HG02970 (cell line): ENCODE measurements at regions not wholly inside any gene's neighbourhood (a gene's known extent, or its start where the extent isn't known, plus 50 kb on each side); places are given as distances from the start of the nearest gene placed in this dataset.

Source experiments
- ATAC-seq: cut with Tn5 transposase; IDR thresholded peaks from one replicate; pipeline ENCODE4 v1.9.1; 2021; ENCODE audit warnings: mild to moderate bottlenecking, moderate library complexity, moderate number of reproducible peaks; ENCODE audit not compliant: unreplicated experiment, low FRiP score

DNA sequence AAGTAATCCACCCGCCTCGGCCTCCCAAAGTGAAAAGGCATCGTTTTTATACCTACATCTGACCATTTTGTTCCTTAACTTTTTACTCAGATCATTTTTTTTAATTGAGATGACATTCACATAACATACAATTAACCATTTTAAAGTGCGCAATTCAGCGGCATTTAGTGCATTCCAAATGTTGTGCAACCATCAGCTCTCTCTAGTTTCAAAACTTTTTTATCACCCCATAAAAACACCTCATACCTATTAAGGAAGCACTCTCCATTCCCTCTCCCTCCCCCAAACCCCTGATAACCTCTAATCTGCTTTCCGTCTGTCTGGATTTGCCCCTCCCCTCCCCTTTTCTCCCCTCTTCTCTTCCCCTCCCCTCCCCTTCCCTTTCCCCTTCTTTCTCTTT lies 310.1 kb downstream of the UACA start:
- ATAC-seq: no peak

DNA sequence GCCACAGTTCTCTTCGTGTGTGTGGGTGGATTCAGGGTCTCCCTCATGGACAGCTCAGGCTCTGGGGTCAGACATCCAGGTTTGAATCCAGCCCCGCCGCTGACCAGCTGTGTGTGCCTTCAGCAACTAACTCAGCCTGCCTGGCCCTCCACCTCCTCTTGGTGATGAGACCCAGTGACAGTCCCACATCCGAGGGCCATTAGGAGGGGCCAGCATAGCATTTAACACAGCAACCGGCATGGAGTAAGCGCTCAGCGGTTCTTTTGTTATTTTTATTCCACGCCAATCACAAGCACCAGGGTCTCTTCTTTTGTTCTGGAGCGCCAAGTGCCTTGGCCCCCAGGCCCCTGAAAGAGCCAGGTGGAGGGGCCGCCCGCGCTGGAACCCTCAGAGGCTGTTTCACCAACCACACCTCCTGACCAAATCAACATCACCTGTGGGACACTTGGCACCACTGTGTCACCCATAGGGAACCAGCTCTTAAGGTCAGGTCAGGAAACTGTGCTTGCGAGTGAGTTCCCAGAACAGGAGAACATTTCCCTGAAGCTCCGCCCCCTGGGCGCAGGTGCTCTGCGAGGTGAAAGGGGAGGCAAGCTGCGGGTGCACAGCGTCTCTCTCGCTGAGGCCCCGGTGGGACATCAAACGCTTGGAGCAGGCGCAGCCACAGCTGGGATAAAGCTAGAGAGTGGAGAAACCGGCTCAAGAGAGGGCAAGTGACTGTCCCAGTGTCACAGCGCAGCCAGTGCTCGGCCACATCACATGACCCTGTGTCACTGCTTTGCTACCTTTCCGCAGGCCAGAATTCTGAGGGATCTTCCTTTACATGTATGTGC lies 311.3 kb downstream of the UACA start:
- no peak for ATAC-seq

DNA sequence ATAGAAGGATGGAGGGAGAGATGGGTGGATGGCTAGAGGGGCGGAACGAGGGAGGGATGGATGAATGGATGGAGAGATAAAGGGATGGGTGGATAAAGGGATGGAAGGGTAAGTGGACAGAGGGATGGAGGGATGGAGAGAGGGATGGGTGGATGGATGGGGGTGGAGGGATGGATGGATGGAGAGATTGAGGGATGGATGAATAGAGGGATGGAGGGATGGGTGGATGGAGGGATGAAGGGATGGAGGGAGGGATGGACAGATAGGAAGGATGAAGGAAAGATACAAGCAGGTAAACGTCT lies 313.3 kb downstream of the UACA start:
- no peak for ATAC-seq

DNA sequence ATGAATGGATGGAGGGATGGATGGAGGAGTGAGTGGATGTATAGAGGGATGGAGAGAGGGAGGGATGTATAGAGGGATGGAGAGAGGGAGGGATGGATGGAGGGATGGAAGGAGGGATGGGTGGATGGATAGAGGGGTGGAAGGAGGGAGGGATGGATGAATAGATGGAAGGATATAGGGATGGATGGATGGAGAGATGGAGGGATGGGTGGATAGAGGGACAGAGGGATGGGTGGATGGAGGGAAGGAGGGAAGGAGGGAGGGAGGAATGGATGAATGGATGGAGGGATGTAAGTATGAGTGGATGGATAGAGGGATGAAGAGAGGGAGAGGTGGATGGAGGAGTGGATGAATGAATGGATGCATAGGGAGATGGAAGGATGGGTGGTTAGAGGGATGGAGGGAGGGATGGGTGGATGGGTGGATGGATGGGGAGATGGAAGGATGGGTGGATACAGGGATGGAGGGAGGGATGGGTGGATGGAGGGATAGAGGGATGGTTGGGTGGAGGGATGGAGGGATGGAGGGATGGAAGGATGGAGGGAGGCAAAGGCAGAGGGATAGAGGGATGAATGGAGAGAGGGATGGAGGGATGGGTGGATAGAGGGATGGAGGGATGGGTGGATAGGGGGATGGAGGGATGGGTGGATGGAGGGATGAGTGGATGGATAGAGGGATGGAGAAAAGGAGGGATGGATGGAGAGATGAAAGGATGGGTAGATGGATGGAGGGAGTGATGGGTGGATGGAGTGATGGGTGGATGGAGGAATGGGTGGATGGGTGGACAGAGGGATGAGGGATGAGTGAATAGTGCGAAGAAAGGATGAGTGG lies 313.8 kb downstream of the UACA start:
- ATAC-seq: no peak

DNA sequence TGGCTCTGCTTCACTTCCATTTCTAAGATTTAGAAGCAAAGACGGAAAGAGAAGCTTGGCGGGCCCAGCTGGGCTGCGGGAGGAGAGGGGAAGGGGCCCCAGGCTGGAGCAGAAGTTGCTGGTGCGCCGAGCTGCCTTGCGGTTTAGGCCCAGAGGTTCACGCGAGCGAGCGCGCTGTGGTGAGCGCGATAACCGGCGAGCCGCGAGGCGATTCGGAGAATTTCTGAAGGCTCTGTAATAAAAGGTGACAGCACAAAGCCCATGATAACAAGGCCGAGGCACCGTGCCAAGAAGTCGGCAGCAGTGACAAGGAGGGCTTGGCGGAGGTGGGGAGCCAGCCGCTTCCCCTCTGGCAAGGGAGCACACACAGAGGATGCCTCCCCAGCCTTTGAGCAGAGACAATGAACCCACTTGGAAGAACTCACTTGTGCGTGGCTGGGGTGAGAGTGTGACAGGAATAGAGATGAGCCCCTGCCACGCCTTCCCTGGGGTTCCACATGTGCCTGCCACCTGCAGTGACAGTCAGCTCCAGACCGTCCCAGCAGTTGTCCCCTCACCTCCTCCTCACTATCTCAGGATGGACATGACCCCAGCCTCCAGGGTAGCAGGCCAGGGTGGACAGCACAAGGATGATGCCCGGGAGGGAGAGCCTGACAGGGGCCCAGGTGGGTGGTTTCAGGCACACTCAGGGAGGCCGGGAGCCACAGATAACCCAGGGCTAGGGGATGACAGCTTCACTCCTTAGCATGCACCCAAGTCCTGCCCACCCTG lies 315.2 kb downstream of the UACA start:
- no peak for ATAC-seq

DNA sequence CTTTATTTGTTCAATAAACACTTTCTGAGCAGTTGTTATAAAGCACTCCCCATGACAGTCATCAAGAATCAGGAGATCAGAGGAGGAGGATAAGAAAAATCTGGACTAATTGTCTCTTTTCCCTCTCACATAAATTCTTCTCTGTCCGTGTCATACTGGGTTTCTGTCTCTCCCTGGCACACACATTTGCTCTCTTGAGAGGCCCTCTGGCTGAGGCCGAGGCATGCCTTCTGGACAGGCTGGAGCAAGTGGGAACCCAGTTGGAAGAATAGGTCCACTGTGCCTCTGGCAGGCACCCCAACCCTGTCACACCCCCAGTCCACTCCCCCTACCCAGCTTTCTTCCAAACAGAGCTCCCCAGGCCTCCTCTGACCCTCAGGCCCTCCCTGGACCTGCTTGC lies 315.8 kb downstream of the UACA start:
- no peak for ATAC-seq

DNA sequence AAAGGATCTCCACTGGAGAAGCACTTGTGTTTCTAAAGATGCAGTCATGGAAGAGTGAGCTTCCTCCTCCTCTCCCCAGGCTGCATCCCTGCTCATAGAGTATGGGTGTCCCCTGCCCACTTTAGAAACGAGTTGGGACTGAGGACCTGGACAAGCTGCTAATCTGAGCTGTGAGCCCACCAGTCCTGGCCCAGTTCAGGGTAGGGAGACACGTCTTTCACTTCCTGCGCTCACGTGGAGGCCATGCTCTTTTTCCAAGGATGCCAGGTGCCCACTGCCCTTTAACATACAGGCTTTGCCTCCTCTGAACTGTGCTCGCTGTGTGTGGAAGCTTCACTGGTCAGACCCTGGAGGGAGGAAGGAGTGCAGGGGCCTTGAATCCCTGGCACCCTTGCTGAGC lies 316.3 kb downstream of the UACA start:
- ATAC-seq: no peak

DNA sequence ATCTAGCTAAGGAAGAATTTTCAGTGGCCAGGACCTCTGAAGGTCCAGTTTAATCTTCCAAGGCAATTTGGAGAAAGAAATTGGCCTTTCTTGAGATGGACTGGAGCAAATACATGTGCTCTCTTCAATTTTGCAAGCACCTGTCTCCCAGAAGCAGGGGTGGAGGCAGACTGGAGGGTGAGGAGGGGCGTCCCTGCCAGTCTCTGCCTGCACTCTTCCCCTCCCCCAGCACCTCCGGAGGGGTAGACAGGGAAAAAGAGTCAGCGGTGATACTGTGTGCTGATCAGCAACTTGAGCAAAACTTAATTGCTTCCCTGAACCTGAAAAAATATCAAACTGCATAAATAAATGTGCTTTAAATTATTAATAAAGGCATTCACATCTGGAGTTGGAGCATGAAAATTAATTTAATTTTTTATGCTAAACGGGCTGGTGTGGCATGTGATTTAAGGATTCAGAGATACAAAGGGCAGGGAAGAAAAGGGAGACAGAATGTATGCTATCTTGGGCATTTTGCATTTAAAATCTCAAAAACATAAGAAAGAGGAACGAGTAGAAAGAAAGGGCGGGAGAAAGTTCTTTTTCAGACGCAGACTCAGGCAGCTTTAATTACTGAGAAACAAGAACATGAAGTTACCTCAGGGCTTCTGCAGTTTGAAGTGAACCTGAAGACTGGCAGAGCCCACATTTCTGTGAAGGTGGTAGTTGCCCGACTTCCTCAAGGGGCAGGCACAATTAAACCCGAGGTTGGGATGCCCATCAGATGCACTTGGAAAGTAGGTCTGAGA lies 319.7 kb downstream of the UACA start:
- no peak for ATAC-seq

DNA sequence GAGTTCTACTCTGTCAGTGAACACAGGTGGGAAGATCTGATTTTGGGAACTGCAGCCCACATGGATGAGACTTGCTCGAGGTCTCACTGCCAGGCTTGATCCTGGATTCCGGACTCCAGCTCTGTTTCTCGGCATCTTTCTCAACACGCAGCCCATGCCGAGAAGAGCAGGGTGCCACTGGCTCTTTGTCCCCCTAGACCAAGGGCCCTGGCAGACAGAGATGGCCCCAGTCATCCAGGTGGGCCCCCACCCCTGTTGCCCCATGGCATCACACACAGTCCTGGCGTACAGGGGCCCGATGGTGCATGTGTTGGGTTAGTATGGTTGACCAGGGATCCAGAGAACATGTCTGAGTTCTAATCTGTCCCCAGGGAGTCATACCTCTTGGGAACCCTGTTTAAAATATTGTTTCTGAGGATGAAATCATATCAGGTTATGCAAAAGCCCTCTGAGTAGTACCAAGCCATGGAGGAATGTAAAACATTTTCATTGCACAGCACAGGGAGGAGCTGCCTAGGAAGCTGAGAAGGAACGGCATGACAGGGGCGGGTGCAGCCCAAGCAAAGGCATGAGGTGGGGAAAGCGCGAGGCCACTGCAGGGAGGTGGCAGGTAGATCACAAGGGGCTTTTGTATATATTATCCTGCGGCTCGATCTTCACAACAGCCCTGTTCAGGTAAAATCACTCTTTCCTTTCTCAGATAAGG lies 320.6 kb downstream of the UACA start:
- no peak for ATAC-seq

DNA sequence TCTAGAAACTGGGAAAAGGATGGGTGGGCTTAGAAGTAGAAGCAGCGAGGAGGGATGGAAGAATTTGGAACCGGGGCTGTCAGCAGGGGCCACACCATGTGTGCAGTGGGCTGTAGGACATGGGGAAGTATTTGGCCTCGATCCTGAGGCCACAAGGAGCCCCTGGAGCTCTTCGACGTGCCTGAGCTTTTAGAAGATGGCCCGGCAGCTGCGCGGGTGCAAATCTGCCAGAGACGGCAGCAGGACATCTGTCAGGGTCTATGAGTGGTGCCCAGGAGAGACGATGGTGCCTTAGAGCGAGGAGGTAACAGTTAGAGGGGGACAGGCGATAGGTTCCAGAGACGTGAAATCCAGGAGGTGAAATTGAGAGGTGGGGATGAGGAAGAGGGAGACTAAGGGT lies 321.1 kb downstream of the UACA start:
- ATAC-seq: no peak

DNA sequence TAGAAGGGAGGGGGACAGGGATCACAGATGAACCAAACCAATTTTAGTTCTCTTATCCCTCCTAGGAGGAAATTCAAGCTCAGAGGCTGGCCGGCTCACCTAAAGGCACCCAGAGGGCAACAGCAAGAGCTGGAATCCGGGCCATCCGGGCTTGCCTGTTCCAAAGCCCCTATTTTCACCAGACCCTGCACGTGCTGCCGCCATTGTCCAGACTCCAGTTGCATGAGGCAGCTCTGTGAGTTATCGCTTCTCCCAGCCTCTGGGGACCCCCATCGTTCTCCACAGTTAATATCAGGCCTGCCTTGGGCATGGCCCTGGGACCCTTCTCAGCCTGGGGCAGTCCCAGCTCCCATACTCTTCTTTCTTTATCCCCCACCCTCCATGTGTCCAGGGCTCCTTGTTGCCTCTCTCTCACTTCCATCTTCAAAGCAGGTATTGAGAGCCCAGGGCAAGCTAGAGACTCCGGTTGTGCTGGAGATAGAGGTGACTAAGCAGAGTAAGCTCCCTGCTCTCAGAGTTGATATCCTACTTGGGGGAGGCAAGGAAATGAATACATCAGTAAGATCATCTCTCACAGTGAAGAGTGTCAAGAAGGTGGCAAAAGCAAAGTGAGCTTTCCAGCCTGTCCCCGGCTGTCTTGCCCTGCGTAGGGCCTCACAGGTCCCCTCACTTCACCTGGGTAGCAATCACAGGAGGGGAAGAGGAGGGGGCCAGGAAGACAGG lies 322.8 kb downstream of the UACA start:
- no peak for ATAC-seq

DNA sequence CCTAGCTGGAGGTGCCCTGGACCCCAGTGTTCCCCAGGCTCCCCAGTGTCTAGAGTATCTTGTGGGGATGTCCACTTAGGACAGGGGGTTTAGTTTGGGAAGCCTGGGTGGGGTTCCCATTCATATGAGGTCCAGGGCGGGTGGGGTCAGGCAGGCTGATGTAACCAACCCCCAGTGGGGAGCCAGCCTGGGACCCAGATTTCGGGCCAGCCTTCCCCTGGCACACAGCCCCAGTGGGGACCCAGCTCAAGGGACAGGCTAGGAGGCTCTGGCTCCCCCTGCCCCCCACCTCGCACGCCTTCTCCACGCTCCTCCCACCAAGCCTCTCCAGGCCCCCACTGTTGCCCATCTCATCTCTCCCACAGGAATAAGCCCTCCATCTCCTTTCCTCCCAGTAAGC lies 323.5 kb downstream of the UACA start:
- no peak for ATAC-seq

DNA sequence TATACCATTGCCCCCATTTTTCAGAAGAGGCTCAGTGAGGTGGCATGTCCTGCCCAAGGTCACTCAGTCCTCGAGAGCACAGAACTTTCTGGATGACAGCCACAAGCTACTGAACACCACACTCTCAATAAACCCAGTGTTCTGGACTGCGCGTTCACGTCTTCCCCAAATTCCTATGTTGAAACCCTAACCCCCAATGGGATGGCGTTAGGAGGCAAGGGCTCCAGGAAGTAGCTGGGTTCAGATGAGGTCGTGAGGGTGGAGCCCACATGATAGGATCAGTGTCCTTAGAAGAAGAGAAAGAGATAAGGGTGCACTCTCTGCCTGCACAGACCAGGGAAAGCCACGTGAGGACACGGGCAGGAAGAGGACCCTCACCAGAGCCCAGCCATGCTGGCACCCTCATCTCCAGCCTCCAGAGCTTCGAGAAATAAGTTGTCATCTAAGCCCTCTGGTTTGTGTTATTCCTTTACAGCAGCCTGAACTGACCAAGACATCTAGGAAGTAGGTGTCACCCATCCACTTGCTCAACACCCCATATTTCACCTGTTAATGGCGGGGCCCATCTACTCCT lies 324.0 kb downstream of the UACA start:
- ATAC-seq: no peak

DNA sequence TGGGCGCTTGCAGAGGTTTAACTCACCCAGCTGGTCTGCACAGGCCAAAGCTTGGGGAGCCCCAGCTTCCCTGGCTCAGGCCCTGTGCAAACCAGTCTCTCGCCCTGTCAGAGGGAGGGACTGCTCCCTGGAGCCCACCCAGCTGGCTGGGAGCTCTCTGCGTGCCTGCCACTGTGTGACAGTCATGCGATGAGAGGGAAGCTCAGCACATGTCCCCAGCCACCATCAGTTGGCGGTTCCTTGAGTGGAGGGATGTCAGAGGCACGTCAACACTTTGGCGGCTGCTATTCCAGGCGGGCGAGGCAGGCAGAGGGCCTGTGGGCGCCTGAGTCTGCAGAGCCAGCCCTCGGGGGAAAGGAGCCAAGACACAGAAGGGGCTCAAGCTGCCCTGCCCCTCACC lies 324.6 kb downstream of the UACA start:
- ATAC-seq: no peak

DNA sequence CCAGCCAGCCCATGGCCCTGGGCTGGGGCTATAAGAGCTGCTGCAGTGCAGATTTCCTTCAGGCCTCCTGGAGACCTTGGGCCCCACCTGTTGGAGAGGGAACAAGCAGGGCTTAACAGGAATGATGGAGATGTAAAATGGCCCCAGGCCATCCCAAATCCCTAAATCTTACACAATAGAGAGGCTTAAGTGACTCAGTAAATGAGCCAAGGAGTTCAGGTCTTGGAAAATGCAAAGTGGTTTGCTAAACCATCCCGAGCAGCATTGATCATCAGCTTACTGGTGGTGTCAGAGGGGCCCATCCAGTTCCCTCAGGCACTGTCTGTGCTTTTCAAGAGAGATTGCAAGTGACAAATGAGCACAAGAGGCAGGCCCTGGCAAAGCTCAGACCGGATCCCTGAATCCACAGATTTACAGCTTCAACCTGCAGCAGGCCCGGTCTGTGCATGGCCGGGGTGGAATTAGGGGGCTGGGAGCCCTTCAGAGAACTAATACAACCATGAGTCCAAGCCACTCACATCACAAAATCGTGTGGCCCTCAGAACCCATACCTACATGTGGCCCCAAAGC lies 325.4 kb downstream of the UACA start:
- ATAC-seq: no peak

DNA sequence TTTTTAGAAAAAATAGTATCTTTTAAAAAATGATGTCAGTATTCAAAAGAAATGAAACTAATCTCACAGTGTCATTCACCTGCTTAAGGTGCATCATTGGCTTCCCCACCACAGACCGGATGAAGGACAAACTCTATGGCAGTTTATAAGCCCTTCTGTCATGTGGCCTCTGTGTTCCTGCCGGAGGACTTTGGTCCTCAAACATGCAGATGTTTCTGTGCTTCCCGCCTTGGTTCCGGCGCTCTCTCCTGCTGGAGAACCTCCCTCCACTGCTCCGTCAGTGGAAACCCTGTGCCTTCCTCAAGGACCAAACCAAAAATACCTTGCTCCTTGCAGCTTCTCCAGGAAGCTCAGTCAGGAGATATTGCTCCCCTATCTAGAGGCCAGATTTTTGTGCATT lies 326.3 kb downstream of the UACA start:
- ATAC-seq: no peak

DNA sequence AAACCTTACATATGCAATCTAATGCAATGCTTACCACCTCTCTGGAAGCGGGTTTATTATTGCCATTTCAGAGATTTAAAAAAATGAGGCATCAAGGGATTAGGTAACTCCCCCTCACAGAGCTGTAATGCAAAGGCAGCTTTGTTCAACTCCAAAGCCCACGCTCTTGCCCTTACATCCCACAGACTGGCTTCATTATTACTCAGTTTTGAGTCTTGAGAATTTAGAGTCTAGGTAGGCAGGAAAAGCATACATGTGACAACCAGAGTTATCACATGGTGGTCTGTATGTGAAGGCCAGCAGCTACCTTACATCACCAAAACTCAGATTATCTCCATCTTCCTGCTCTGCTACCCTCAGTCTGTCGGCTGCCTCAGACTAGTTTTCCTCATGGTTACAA lies 326.9 kb downstream of the UACA start:
- no peak for ATAC-seq

DNA sequence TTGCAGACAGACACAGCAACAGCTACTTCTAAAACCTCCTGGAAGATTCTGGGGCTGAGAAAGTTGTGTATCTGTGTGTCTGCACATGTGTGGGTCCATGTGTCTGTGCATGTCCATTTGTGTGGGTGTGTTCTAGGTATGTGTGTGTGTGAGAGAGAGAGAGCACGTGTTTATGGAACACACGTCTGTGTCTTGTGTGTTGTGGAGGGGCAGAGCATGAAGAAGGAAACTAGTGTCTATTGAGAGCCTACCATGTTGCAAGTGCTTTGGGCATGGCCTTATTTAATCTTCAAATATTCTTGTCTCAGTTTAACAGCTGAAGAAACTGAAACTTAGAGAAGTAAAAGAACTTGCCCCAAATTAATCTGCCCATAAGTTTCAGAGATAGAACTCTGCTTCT lies 327.5 kb downstream of the UACA start:
- no peak for ATAC-seq

DNA sequence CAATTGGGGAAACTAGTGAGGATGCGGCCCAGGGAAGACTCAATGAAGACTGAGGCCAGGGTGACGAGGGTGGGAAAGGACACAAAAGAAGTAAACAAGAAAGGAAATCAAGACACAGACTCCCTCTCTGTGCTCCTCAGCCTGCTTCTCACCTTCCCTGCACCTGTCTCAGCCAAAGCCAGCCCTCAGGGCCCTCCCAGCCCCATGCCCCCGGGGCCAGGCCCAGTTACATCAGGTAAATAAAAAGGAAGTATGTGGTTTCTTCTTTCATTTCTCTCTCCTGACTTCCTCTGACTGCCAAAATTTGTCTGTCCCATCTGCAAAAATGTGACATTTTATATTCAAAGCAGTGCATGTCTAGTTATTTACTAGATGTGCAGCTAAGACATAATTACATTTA lies 328.0 kb downstream of the UACA start:
- no peak for ATAC-seq
